ENCODE measurements at regions not wholly inside any gene's neighbourhood (a gene's known extent, or its start where the extent isn't known, plus 50 kb on each side); places are given as distances from the start of the nearest gene placed in this dataset.

DNA sequence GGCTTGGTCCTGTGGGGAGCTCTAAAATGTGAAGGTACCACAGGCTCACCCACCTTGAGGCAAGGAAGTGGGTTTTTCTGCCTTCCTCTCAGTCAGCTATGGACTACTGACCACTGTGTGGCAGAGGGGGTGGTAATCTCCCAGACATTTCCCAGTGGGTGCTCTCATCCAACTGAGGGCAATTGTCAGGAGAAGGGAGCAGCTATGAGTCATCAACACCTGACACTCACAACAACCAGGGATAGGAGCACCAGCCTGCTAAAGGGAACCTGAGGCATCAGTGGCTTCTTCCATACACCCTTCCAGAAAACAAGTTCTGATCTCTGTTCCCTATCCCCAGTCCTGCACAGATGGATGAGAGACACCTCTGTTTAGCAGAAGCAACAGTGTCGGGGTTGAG lies 468.8 kb downstream of the BCOR start:
- TF ChIP-seq SUZ12 (IDR thresholded peaks at IDR 0.05; ENCODE audit: extremely low read depth, insufficient read depth, insufficient read length) (no peak), ZNF274 (IDR thresholded peaks at IDR 0.05; ENCODE audit: low read depth, low read length) (no peak), YY1 (IDR thresholded peaks at IDR 0.05; ENCODE audit: insufficient read depth, insufficient read length) (no peak)

Measured in NT2/D1 (cell line).